Neural progenitor cell (in vitro differentiated cells): ENCODE measurements at regions not wholly inside any gene's neighbourhood (a gene's known extent, or its start where the extent isn't known, plus 50 kb on each side); places are given as distances from the start of the nearest gene placed in this dataset.

Source experiments
- DNase-seq: peaks from one replicate; pipeline ENCODE4 v3.0.0-alpha.2; 2016; ENCODE audit warnings: low spot score
- H2AFZ ChIP-seq: fragments of 200-600 bp; sonication (generic); replicated peaks from 2 replicates; pipeline ENCODE4 v1.6.1; 2016; ENCODE audit warnings: antibody characterized with exemption
- H3F3A ChIP-seq: fragments of 200-600 bp; sonication (generic); 2 replicates; pipeline ENCODE4 v1.6.1; 2016; ENCODE audit warnings: antibody characterized with exemption, low read depth
- H3K27ac ChIP-seq: fragments of 200-600 bp; sonication (generic); 2 replicates; pipeline ENCODE4 v1.5.1; 2016; ENCODE audit warnings: mild to moderate bottlenecking
- H3K27me3 ChIP-seq: fragments of 200-600 bp; sonication (generic); 2 replicates; pipeline ENCODE4 v1.6.1; 2016; ENCODE audit warnings: mild to moderate bottlenecking, moderate library complexity
- H3K36me3 ChIP-seq: fragments of 200-600 bp; sonication (generic); 2 replicates; pipeline ENCODE4 v1.5.1; 2016
- H3K4me1 ChIP-seq: fragments of 200-600 bp; sonication (generic); 2 replicates; pipeline ENCODE4 v1.6.1; 2016; ENCODE audit warnings: mixed run types
- H3K4me2 ChIP-seq: fragments of 200-600 bp; sonication (generic); 2 replicates; pipeline ENCODE4 v1.6.1; 2016
- H3K4me3 ChIP-seq: fragments of 200-600 bp; sonication (generic); 2 replicates; pipeline ENCODE4 v1.5.1; 2016
- H3K79me2 ChIP-seq: fragments of 200-600 bp; sonication (generic); 2 replicates; pipeline ENCODE4 v1.6.1; 2016; ENCODE audit warnings: low read depth
- H3K9ac ChIP-seq: fragments of 200-600 bp; sonication (generic); 2 replicates; pipeline ENCODE4 v1.6.1; 2016
- H3K9me3 ChIP-seq: fragments of 200-600 bp; sonication (generic); 2 replicates; pipeline ENCODE4 v1.5.1; 2016; ENCODE audit warnings: low read depth
- H4K20me1 ChIP-seq: fragments of 200-600 bp; sonication (generic); 2 replicates; pipeline ENCODE4 v1.6.1; 2016; ENCODE audit warnings: low read depth
- H3K27ac Mint-ChIP-seq: 3 replicates; pipeline ENCODE4 v1.8.0; 2021; ENCODE audit warnings: mixed read lengths
- H3K27me3 Mint-ChIP-seq: 2 replicates; pipeline ENCODE4 v1.8.0; 2022; ENCODE audit warnings: low read depth, mild to moderate bottlenecking, inconsistent platforms, moderate library complexity, mixed read lengths; ENCODE audit not compliant: insufficient read depth
- H3K36me3 Mint-ChIP-seq: 3 replicates; pipeline ENCODE4 v1.8.0; 2021; ENCODE audit warnings: mixed read lengths
- H3K4me1 Mint-ChIP-seq: 3 replicates; pipeline ENCODE4 v1.8.0; 2021; ENCODE audit warnings: mixed read lengths
- H3K4me3 Mint-ChIP-seq: 3 replicates; pipeline ENCODE4 v1.8.0; 2021; ENCODE audit warnings: mild to moderate bottlenecking, moderate library complexity, mixed read lengths
- H3K9me3 Mint-ChIP-seq: 3 replicates; pipeline ENCODE4 v1.8.0; 2020; ENCODE audit warnings: mixed read lengths
- CTCF ChIP-seq: fragments of 200-600 bp; sonication (generic); IDR thresholded peaks from 2 replicates; pipeline ENCODE4 v1.5.1; 2017; ENCODE audit warnings: antibody characterized with exemption, mild to moderate bottlenecking
- EZH2 ChIP-seq: fragments of 200-600 bp; sonication (generic); IDR thresholded peaks from 2 replicates; pipeline ENCODE4 v1.6.1; 2017; ENCODE audit warnings: antibody characterized with exemption, mild to moderate bottlenecking, moderate library complexity
- EZH2phosphoT487 ChIP-seq: fragments of 200-600 bp; sonication (generic); IDR thresholded peaks from 2 replicates; pipeline ENCODE4 v1.6.1; 2017; ENCODE audit warnings: antibody characterized with exemption

- peaks cover 9% of the 10 kb centered on the region for H3K9me3 Mint-ChIP-seq
- H3K27ac Mint-ChIP-seq: peak overlapping the region; percentile 58
- DNase-seq: no peak
Measured at GRCh38 chr3:177904621-177905020, 631.6 kb upstream of the KCNMB2 start.

GRCh38 chr3:177905173-177906125, 630.8 kb upstream of the KCNMB2 start:
- Histone ChIP-seq H3K27ac (peak overlapping the region; percentile 65), H3K4me1 (peaks cover 20% of the 10 kb centered on the region), H2AFZ (peak overlapping the region; percentile 92), H3K9ac (no peak overlapping the region), H3K9me3 (no peaks in the 10 kb centered on the region), H3K27me3 (no peaks in the 10 kb centered on the region), H3K4me3 (no peak overlapping the region), H3F3A (peaks cover 10% of the 10 kb centered on the region), H3K36me3 (no peaks in the 10 kb centered on the region), H3K79me2 (no peaks in the 10 kb centered on the region), H4K20me1 (no peaks in the 10 kb centered on the region), H3K4me2 (peak overlapping the region; percentile 44)
- Mint-ChIP-seq H3K36me3 (no peaks in the 10 kb centered on the region), H3K4me1 (peaks cover 30% of the 10 kb centered on the region), H3K4me3 (no peak overlapping the region), H3K27me3 (no peaks in the 10 kb centered on the region), H3K9me3 (peaks cover 5% of the 10 kb centered on the region), H3K27ac (peak overlapping the region; percentile 90)
- TF ChIP-seq EZH2phosphoT487: no peak
- no peak for TF ChIP-seq EZH2
- TF ChIP-seq CTCF: no peak
- no peak for DNase-seq

More at GRCh38 chr3:177904621-177905020, 631.6 kb upstream of the KCNMB2 start:
- H3K4me3 ChIP-seq: no peak overlapping the region
- H3F3A ChIP-seq: peaks cover 10% of the 10 kb centered on the region
- peaks cover 2% of the 10 kb centered on the region for H3K36me3 Mint-ChIP-seq
- H3K27me3 Mint-ChIP-seq: no peaks in the 10 kb centered on the region
- H3K79me2 ChIP-seq: no peaks in the 10 kb centered on the region
- no peaks in the 10 kb centered on the region for H4K20me1 ChIP-seq
- TF ChIP-seq CTCF: no peak
- TF ChIP-seq EZH2phosphoT487: no peak
- H3K4me1 Mint-ChIP-seq: peaks cover 30% of the 10 kb centered on the region
- no peak overlapping the region for H3K4me3 Mint-ChIP-seq
- no peaks in the 10 kb centered on the region for H3K36me3 ChIP-seq
- no peak overlapping the region for H3K9ac ChIP-seq
- H3K27ac ChIP-seq: no peak overlapping the region
- H2AFZ ChIP-seq: no peak overlapping the region
- H3K4me1 ChIP-seq: peaks cover 20% of the 10 kb centered on the region
- H3K9me3 ChIP-seq: no peaks in the 10 kb centered on the region
- H3K27me3 ChIP-seq: no peaks in the 10 kb centered on the region
- no peak overlapping the region for H3K4me2 ChIP-seq

- H4K20me1 ChIP-seq: no peaks in the 10 kb centered on the region
- H3K79me2 ChIP-seq: no peaks in the 10 kb centered on the region
- peaks cover 6% of the 10 kb centered on the region for H3K9me3 Mint-ChIP-seq
- H3K36me3 ChIP-seq: no peaks in the 10 kb centered on the region
- peak; percentile 21 for DNase-seq
- peaks cover 10% of the 10 kb centered on the region for H3F3A ChIP-seq
- no peaks in the 10 kb centered on the region for H3K36me3 Mint-ChIP-seq
- peak overlapping the region; percentile 90 for H3K27ac Mint-ChIP-seq
- H2AFZ ChIP-seq: peak overlapping the region; percentile 92
- H3K4me1 Mint-ChIP-seq: peaks cover 30% of the 10 kb centered on the region
- peaks cover 2% of the 10 kb centered on the region for H3K27me3 Mint-ChIP-seq
- H3K4me3 ChIP-seq: no peak overlapping the region
- TF ChIP-seq CTCF: no peak
- TF ChIP-seq EZH2: no peak
- TF ChIP-seq EZH2phosphoT487: no peak
- peaks cover 20% of the 10 kb centered on the region for H3K4me1 ChIP-seq
- peak overlapping the region; percentile 65 for H3K27ac ChIP-seq
- no peaks in the 10 kb centered on the region for H3K9me3 ChIP-seq
- H3K4me3 Mint-ChIP-seq: no peak overlapping the region
- no peaks in the 10 kb centered on the region for H3K27me3 ChIP-seq
- peak overlapping the region; percentile 44 for H3K4me2 ChIP-seq
- H3K9ac ChIP-seq: no peak overlapping the region
Measured at GRCh38 chr3:177906126-177906511, 630.1 kb upstream of the KCNMB2 start.
